Astrocyte of the cerebellum (primary cell): ENCODE measurements at regions not wholly inside any gene's neighbourhood (a gene's known extent, or its start where the extent isn't known, plus 50 kb on each side); places are given as distances from the start of the nearest gene placed in this dataset.
A peak's percentile ranks its signal among the peaks of the same experiment; 100 is the strongest.

Experiments used
- DNase-seq: peaks from one replicate; pipeline ENCODE4 v3.0.0-alpha.2; 2011; ENCODE audit warnings: low read depth
- H3K4me3 ChIP-seq: 2 replicates; pipeline ENCODE4 v1.5.1; 2011; ENCODE audit warnings: mild to moderate bottlenecking, low read depth, low read length, moderate library complexity
- in situ Hi-C: cut with HindIII; loops from 2 replicates; pipeline ENCODE4 v1.10.0; 2017; ENCODE audit warnings: low sequenced_read_pairs
- TF ChIP-seq, protein P1 (sequence below): IDR thresholded peaks from 2 replicates; pipeline ENCODE4 v1.5.1; 2012; ENCODE audit warnings: low read length, low read depth, moderate library complexity, mild to moderate bottlenecking; ENCODE audit errors: missing control alignments

DNA sequence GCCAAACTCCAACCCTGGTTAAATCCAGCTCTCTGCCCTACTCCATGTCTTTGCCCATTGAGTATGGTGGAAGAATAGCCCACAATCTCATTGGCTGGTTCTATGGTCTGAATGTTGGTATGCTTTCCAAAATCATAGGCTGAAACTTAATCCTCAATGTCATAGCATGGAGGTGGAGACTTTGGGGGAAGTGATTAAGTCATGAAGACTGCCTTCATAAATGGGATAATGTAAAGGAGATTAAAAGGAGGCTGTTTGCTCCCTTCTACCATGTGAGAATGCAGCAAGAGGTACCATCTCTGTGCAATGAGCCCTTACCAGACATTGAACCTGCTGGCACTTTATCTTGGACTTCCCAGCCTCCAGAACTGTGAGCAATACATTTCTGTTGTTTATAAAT lies 54.4 kb upstream of the FDX1 start:
- H3K4me3 ChIP-seq, result no peak overlapping the region
- TF ChIP-seq, protein P1, sequence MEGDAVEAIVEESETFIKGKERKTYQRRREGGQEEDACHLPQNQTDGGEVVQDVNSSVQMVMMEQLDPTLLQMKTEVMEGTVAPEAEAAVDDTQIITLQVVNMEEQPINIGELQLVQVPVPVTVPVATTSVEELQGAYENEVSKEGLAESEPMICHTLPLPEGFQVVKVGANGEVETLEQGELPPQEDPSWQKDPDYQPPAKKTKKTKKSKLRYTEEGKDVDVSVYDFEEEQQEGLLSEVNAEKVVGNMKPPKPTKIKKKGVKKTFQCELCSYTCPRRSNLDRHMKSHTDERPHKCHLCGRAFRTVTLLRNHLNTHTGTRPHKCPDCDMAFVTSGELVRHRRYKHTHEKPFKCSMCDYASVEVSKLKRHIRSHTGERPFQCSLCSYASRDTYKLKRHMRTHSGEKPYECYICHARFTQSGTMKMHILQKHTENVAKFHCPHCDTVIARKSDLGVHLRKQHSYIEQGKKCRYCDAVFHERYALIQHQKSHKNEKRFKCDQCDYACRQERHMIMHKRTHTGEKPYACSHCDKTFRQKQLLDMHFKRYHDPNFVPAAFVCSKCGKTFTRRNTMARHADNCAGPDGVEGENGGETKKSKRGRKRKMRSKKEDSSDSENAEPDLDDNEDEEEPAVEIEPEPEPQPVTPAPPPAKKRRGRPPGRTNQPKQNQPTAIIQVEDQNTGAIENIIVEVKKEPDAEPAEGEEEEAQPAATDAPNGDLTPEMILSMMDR, result no peak
- no peak for DNase-seq
- in situ Hi-C loops, result no loop called here

DNA sequence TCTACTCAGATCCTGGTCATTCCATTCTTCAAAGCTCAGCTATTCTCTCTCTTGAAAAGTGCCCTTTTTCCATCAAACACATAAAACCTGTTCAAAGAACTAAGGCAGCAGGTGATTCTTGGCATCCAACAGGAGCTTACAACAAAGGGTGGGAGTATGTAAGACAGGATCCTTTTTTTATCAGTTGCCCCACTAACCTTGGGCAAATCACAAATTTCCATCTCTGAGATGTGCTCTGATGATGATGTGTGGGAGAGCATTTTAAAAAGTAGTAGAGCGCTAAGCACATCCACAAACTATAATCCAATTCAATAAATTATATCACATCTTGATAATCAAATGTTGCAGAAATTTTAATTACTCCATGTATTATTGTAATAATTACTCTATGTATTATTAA lies 53.7 kb upstream of the FDX1 start:
- TF ChIP-seq, protein P1, result no peak
- no peak for DNase-seq
- H3K4me3 ChIP-seq, result no peak overlapping the region
- in situ Hi-C loops, result no loop called here

DNA sequence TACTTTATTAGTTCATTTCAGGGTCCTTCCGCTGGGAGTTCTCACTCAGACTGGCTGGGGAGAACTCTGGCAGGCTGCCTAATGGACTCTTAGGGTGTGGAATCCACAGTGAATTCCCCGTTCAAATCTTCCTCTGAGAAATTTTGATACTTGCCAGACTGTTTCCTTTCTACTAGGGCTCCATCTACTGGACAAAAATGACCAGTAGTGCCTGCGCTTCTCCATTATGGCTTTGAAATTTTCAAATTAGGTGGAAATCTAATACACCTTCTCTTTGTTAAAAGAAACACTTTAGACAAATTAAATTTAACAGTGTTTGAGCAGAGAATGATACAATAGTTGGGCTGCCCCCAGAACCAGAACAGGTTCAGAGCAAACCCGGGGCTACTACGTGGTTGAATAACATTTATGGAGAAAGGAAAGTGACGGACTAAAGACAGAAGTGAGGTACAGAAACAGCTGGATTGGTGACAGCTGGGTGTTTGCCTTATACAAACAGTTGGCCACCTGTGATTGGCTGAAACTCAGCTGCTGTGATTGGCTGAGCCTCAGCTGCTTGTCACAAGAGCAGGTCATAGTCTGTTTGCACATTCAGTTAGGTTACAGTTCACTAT lies 52.9 kb upstream of the FDX1 start:
- H3K4me3 ChIP-seq, result no peak overlapping the region
- TF ChIP-seq, protein P1, result peak; percentile 77
- DNase-seq, result peak; percentile 92
- in situ Hi-C loops, result no loop called here

DNA sequence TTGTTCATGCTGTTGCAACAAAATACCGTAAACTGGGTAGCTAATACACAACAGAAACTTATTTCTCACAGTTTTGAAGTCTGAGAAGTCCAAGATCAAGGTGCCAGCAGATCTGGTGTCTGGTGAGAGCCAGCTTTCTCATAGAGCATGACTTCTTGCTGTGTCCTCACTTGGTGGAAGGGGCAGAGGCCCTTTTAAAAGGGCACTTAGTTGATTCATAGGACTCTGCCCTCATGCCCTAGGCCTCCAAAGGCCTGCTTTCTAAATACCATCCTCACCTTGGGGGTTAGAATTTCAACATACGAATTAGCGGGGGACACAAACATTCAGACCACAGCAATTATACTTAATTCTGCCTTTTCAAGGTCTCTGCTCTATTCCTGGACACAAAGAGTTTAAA lies 52.3 kb upstream of the FDX1 start:
- no peak overlapping the region for H3K4me3 ChIP-seq
- no peak for DNase-seq
- TF ChIP-seq, protein P1, result no peak
- in situ Hi-C loops, result no loop called here

DNA sequence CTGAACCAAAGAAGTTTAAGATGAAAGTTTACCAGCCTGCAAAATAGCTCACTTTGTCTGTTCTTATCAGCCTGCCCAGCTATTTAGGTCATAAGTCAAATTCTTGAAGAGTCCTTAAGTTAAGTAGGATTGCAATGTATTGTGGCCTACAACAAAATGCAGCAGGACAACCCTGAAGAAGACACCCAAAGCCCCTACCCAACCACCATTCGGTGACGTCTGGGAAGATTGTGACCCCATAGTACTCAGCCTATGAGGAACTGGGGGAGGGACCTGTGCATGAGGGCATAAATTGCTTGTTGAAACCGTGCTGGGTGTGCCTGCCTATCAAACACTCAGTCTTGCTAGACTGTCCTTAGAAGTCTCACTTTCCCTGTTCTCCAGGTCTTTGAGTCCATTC lies 50.5 kb upstream of the FDX1 start:
- in situ Hi-C loops, result no loop called here
- no peak overlapping the region for H3K4me3 ChIP-seq
- DNase-seq, result no peak
- TF ChIP-seq, protein P1, result no peak

DNA sequence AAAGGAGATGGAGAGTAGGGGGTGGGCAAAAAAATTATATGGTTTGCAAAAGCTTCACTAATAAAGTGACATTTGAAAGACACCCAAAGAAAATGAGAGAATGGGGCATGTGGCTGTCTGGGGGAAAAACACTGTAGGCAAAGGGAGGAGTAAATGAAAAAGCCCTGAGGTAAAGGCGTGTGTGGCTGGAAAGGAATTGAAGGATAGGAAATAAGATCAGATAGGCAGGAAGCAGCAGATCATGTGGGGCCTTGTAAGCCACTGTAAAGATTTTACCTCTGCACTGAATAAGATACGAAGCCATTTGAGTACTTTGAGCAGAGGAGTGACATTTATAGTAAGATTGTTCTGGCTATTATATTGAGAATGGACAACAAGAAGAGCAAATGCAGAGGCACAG lies 49.8 kb upstream of the FDX1 start:
- TF ChIP-seq, protein P1, result no peak
- in situ Hi-C loops, result no loop called here
- H3K4me3 ChIP-seq, result no peak overlapping the region
- DNase-seq, result no peak
